Activated B cell treated with CpG ODN at 0.5 μM for 24 hours (primary cell): ENCODE measurements at regions not wholly inside any gene's neighbourhood (a gene's known extent, or its start where the extent isn't known, plus 50 kb on each side); places are given as distances from the start of the nearest gene placed in this dataset.

ENCODE experiments used
- ATAC-seq: fragments of 200-7000 bp; cut with Tn5 transposase; one replicate; pipeline ENCODE4 v1.10.0; 2021; ENCODE audit warnings: low read depth, mild to moderate bottlenecking, moderate library complexity
- CTCF ChIA-PET: fragments of 350-600 bp; sonication (Branson Sonifier 250); formaldehyde crosslinking; loops from one replicate; lab custom pipeline; 2021; ENCODE audit warnings: antibody characterized with exemption; lab: Charles Lee
- POLR2A ChIA-PET: fragments of 350-600 bp; sonication (Branson Sonifier 250); formaldehyde crosslinking; loops from one replicate; lab custom pipeline; 2021; ENCODE audit warnings: antibody characterized with exemption; lab: Charles Lee
- DNase-seq: peaks from one replicate; pipeline ENCODE4 v3.0.0; 2022
- H3K27ac Mint-ChIP-seq: one replicate; pipeline ENCODE4 v1.8.0; 2020; ENCODE audit warnings: mixed read lengths
- H3K27me3 Mint-ChIP-seq: one replicate; pipeline ENCODE4 v1.8.0; 2021; ENCODE audit warnings: mixed read lengths
- H3K36me3 Mint-ChIP-seq: one replicate; pipeline ENCODE4 v1.8.0; 2021; ENCODE audit warnings: low read depth, mixed read lengths
- H3K4me1 Mint-ChIP-seq: one replicate; pipeline ENCODE4 v1.8.0; 2021; ENCODE audit warnings: mixed read lengths
- H3K4me3 Mint-ChIP-seq: one replicate; pipeline ENCODE4 v1.8.0; 2020; ENCODE audit warnings: mild to moderate bottlenecking, mixed read lengths
- H3K9me3 Mint-ChIP-seq: one replicate; pipeline ENCODE4 v1.8.0; 2020; ENCODE audit warnings: mixed read lengths
- CTCF ChIP-seq: fragments of 200-600 bp; IDR thresholded peaks from one replicate; pipeline ENCODE4 v1.8.0; 2022; ENCODE audit warnings: antibody characterized with exemption, mild to moderate bottlenecking
- intact Hi-C: fragments of 100-400 bp; cut with micrococcal nuclease; formaldehyde crosslinking; loops from one replicate; pipeline ENCODE4 v1.15.1; 2024

GRCh38 chr14:71366861-71367260, 459.6 kb downstream of the PCNX1 start:
- ChIA-PET CTCF (no interaction called here), POLR2A (interaction anchor here (0.7 to 2.0 kb wide), 4 partner anchors 9 to 459 kb away, joined by 3 to 11 read pairs (median 6); partner anchors contain the start of gene PCNX1)
- intact Hi-C loops, result no loop called here
- Mint-ChIP-seq H3K27me3 (no peaks in the 10 kb centered on the region), H3K27ac (peak overlapping the region; percentile 61), H3K4me3 (no peak overlapping the region), H3K9me3 (no peaks in the 10 kb centered on the region), H3K36me3 (peaks cover 20% of the 10 kb centered on the region), H3K4me1 (peaks cover 60% of the 10 kb centered on the region)
- DNase-seq (no peak), ATAC-seq (no peak)
- no peak for TF ChIP-seq CTCF

- Mint-ChIP-seq H3K9me3 (no peaks in the 10 kb centered on the region), H3K27me3 (no peaks in the 10 kb centered on the region), H3K27ac (no peak overlapping the region), H3K4me3 (peak overlapping the region; percentile 0), H3K4me1 (peaks cover 42% of the 10 kb centered on the region), H3K36me3 (peaks cover 14% of the 10 kb centered on the region)
- DNase-seq (no peak), ATAC-seq (peak; percentile 72)
- ChIA-PET CTCF (interaction anchor here (1.0 kb wide), 1 partner anchor 32 kb away, joined by 4 read pairs; no protein-coding TSS in a partner anchor), POLR2A (interaction anchor here (0.5 to 1.6 kb wide), 4 partner anchors 9 to 133 kb away, joined by 3 to 7 read pairs (median 4); no protein-coding TSS in a partner anchor)
- intact Hi-C loops, result loop anchor here (2.0 kb wide), 1 partner anchor 17 kb away; no protein-coding TSS in a partner anchor
- no peak for TF ChIP-seq CTCF
Observed at GRCh38 chr14:71371711-71372396, 464.6 kb downstream of the PCNX1 start.

GRCh38 chr14:71372411-71372838, 465.2 kb downstream of the PCNX1 start:
- ATAC-seq (no peak), DNase-seq (no peak)
- Mint-ChIP-seq H3K36me3 (peaks cover 12% of the 10 kb centered on the region), H3K27ac (no peak overlapping the region), H3K27me3 (no peaks in the 10 kb centered on the region), H3K9me3 (no peaks in the 10 kb centered on the region), H3K4me1 (peaks cover 43% of the 10 kb centered on the region), H3K4me3 (no peak overlapping the region)
- ChIA-PET POLR2A (interaction anchor here (1.2 to 1.6 kb wide), 3 partner anchors 8 to 51 kb away, joined by 3 to 7 read pairs (median 5); no protein-coding TSS in a partner anchor), CTCF (no interaction called here)
- TF ChIP-seq CTCF, result no peak
- intact Hi-C loops, result loop anchor here (2.0 kb wide), 1 partner anchor 16 kb away; no protein-coding TSS in a partner anchor

- intact Hi-C loops, result loop anchor here (2.0 kb wide), 1 partner anchor 15 kb away; no protein-coding TSS in a partner anchor
- DNase-seq (no peak), ATAC-seq (peak; percentile 18)
- Mint-ChIP-seq H3K9me3 (peaks cover 4% of the 10 kb centered on the region), H3K27me3 (no peaks in the 10 kb centered on the region), H3K4me3 (no peak overlapping the region), H3K4me1 (peaks cover 56% of the 10 kb centered on the region), H3K27ac (peak overlapping the region; percentile 59), H3K36me3 (peaks cover 17% of the 10 kb centered on the region)
- CTCF ChIA-PET, result interaction anchor here (1.8 kb wide), 1 partner anchor 30 kb away, joined by 7 read pairs; no protein-coding TSS in a partner anchor
- no peak for TF ChIP-seq CTCF
- POLR2A ChIA-PET, result interaction anchor here (0.5 to 0.6 kb wide), 2 partner anchors 13 to 524 kb away, joined by 3 to 4 read pairs; no protein-coding TSS in a partner anchor
Observed at GRCh38 chr14:71373773-71374172, 466.5 kb downstream of the PCNX1 start.

- H3K27ac Mint-ChIP-seq, result no peak overlapping the region
- POLR2A ChIA-PET, result interaction anchor here (0.8 kb wide), 1 partner anchor 13 kb away, joined by 3 read pairs; no protein-coding TSS in a partner anchor
Observed at GRCh38 chr14:71374989-71375388, 467.7 kb downstream of the PCNX1 start.

More at GRCh38 chr14:71374989-71375388, 467.7 kb downstream of the PCNX1 start:
- no peak overlapping the region for H3K4me3 Mint-ChIP-seq
- DNase-seq (no peak), ATAC-seq (no peak)
- CTCF ChIA-PET, result interaction anchor here (1.8 kb wide), 1 partner anchor 29 kb away, joined by 7 read pairs; no protein-coding TSS in a partner anchor
- no peak for TF ChIP-seq CTCF
- peaks cover 4% of the 10 kb centered on the region for H3K9me3 Mint-ChIP-seq
- peaks cover 65% of the 10 kb centered on the region for H3K4me1 Mint-ChIP-seq
- peaks cover 22% of the 10 kb centered on the region for H3K36me3 Mint-ChIP-seq
- intact Hi-C loops, result no loop called here
- no peaks in the 10 kb centered on the region for H3K27me3 Mint-ChIP-seq
